NCI-H1930 (cell line): ENCODE measurements at regions not wholly inside any gene's neighbourhood (a gene's known extent, or its start where the extent isn't known, plus 50 kb on each side); places are given as distances from the start of the nearest gene placed in this dataset.

Experiments
- DNase-seq, 2 experiments: peaks; one replicate each; lab custom pipeline; 2025; lab: John Stamatoyannopoulos, UW

- DNase-seq, result no peak
Measured at GRCh38 chr2:479490-480176, 191.7 kb upstream of the ALKAL2 start.

DNA sequence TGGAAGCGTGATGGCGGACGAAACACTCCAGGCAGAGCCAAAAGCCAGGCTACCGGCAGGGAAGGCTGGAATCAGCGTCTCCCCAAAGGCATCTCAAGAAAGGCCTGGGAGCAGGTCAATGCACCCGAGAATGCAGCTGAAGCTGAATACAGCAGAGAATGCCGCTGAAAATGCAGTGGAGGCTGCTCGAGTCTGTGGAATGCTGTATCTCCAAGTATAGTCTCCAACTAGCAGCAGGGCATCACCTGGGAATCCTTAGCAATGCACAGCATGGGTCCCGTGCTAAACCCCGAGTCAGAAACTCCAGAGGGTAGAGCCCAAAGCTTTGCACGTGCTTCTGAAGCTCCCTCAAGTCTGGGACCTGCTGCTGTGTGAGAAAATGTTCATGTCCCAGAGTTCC is 191.1 kb upstream of the ALKAL2 start:
- DNase-seq, result no peak

DNA sequence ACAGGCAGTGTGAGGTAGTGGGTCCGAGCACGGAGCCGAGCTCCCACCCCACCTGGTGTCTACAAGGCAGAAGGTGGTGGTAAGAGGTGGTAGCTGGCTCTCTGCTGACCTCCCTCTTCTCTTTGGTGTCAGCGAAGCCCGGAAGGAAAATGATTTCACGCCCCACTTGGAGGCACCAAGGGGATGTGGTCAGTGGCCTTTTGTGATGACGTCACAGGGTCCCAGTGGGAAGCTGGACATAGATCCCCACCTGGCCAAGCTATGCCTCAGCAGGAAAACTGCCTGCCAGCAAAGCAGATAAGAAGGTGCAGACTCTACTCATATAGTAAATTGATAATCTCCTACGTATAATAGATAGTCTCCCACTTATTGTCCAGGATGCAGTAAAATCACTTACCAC is 183.7 kb upstream of the ALKAL2 start:
- no peak for DNase-seq

GRCh38 chr2:469514-469913 is 181.6 kb upstream of the ALKAL2 start:
- DNase-seq, result no peak

DNA sequence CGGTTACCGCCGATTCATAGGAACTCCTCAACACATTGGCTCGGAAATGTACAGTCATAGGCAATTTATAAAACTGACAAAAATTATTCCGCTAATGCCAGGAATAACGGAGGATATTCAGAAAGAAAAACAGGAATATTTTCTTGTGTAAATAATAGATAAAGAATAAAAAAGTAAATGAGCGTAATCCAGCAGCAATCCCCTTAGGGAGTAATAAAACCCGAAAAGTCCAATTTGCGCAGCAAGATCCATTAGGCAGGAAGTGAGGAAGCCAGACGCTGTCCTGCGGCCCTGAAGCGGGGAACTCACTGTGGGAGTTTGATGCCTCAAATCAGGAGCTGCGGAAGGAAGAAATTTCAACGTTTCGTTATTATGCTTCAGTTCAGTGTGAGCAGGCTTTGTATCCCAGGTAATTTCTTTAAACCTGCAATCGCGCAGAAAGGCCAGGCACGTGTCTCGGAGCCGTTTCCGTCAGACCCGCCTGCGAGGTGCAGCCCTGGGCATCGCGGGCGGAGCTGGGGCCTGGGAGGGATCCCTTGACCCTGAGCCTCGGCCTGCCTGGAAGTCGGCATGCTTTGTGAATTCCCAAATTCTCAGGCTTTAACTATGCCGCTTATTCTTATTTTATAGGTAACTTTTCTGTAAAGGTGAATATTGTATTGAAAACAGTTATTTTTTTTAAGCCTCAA is 180.9 kb upstream of the ALKAL2 start:
- DNase-seq, result no peak

- DNase-seq, result no peak
Measured at GRCh38 chr2:467892-468647, 180.2 kb upstream of the ALKAL2 start.

GRCh38 chr2:467543-467891 is 179.6 kb upstream of the ALKAL2 start:
- no peak for DNase-seq

DNA sequence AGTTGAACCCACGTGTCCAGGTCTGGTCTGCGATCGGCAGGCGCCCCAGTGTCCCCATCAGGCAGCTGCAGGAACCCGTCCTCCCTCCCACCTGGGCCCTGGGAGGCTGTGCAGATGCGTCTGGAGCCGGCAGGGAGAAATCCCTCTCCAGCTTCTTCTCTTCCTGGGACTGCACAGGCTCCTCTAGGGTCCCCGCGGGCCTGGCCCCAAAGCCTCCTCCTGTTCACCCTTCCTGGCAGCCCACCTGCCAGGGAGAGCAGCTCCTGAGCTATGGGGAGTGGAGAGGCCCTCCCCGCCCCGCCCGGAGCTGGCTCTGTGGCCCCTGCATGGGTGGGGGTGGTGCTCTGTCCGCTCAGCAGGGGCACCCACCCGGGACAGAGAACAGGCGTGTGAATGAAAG is 179.2 kb upstream of the ALKAL2 start:
- no peak for DNase-seq

GRCh38 chr2:464562-465309 is 176.8 kb upstream of the ALKAL2 start:
- no peak for DNase-seq

- DNase-seq, result no peak
Measured at GRCh38 chr2:460861-461260, 173.0 kb upstream of the ALKAL2 start.

DNA sequence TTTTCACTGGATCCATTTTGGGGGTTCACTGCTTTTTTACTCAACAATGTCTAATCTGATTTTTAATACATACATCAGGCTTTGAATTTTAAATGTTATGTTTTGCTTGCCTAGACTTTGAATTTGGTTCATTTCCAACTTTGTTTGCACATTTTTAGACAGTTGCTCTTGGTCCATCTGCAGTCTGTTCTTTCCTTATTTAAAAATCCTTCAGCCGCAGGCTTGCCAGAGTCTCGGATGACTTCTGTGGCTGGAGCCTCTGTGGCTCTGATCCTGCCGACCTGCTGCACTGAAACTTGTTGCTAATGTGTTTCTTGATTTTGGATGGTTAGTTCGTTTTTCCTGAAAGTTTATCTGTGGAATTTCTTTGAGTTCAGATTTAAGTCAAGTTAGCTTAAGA is 172.0 kb upstream of the ALKAL2 start:
- DNase-seq, result no peak

DNA sequence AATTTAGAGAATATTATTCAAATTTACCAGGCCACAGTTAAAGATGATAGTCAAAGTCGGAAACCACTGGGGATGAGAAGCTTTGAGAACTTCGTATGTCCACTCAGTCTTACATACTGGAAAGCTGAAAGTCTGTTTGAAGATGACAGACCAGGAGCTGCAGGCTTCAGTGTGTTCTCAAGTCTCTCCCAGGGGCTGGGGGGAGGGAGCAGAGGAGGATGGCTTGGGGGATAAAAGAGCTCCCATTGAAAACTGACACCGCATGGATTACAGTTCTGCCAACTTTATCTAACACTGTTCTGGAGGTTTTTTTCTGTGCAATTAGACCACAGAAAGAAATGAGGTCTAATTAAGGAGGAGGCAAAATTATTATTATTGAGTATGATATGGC is 170.5 kb upstream of the ALKAL2 start:
- no peak for DNase-seq

DNA sequence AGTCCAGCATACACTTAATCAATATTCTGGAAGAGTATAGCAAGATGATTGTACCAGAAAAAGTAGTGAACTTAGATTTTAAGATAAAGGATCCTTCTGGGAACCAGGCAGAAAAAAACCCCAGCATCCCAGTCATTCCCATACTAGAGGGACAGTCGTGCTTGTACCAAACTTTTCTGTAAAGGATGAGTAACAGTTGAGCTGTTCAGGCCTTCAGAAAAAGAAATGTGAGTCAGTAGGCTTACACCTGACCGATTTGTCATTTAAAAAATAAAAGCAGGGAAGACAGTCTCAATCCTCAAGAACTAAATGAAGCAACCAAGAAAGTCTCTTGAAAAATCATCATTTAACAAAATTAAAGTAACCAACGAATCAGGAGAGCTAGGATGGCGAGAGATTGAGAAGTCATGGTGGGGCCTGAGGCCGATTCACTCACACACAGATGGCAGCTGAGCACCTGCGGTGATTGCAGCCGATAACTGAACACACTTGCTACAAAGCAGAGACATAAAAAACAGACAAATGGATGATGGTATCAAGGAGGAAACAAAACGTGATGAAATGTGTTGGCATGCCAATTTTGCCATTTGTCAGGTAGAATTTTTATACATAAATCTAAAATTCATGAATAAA is 170.0 kb upstream of the ALKAL2 start:
- no peak for DNase-seq

DNA sequence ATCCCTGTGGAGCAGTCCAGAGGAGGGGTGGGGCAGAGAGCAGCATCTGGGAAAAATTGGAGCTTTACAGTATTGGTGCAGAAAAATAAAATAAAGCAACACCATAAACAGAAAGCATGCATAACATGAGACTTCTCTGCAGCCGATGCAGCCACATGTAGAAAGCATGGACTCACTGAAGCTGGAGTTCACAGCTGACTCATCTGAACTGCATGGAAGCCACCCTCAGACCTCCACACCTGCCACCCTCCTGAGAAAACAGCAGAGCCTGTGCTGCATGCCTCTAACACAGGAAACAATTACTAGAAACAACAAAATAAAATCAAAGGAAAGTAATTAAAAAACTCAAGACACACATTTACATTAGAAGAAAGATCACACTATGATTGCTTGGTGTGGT is 169.4 kb upstream of the ALKAL2 start:
- no peak for DNase-seq

DNA sequence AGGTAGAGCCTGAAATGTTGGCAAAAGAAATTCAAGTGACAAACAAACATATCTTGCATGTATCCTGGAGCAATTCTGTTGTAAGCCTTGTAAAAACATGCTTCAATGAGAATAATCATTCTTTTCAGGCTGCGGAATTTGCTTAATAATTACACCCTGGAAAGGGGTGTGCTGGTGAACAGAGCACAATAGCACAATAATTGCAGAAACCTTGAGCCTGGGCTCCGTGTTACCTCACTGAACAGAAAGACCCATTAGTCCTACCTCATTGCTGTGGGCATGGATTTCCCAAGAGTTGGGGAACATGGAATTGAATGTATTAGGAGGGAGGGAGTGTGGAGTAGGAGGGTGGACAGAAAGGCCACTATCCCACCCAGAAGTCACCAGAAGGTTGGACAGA is 168.0 kb upstream of the ALKAL2 start:
- no peak for DNase-seq

DNA sequence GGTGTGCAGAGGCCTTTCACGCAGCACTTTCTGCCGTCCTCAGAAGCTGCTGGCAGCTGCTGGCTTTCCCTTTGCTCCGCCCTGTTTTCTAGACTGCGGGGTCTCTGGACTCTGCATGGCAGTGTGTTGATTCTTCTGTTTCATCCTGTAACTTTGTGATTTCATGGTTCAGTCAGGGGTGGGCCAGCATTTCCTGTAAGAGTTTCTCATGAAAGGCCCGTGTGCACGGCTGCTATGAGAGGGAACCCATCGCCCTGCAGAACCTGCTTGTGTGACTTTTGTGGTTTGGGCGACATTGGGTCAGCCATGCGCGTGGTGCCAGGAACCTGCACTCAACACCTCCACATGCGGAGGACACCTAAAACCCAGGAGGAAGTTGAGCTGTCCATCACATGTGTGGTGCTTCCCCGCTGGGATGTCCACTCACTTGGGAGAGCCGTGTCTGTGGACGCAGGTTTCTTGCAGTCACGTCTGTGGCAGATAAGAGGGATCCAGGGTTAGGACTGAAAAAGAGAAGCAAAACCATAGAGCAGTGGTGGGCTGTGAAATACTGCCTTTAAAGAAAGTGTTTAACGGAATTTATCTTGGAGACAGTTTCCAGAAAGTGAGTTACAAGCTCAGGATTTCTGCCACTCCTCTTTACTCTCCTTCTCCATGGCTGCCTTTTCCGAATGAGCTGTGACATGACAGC is 167.3 kb upstream of the ALKAL2 start:
- no peak for DNase-seq

GRCh38 chr2:453132-453531 is 165.2 kb upstream of the ALKAL2 start:
- no peak for DNase-seq

- DNase-seq, result no peak
Measured at GRCh38 chr2:451495-451894, 163.6 kb upstream of the ALKAL2 start.

DNA sequence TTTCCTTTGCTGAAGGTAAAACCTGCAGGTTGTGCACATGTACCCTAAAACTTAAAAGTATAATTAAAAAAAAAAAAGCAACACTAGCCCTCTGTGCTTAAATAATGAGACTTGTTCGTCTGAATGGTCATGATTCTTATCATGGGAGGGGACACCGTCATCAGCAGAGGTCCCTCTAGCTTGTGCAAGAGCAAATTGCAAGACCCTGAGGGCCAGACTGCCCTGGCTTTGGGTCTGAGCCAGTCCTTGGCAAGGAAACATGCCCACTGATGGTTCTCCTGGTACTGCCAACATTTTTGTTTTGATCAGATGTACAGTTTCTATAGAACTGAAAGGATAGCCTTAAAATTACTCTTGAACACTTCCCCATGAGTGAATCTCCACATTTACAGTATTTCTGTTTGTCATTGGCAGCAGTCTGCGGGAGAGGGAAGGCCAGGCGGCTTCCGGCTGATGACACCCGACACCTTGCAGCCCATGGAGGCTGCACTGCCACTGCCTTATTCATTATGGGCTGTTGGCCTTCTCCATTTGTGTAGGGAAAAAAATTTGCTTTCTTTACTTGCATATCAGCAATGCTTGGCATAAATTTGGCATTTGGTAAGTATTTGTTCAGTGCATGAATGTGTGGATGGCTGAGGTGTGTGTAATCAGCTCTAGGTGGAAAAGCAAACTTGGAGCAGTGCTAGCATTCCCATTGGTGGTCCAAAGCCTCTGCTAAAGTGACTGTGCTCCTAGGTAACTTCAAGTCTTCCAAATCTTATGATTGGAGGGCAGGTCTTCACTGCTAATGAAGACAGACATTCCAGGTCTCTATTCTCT is 161.6 kb upstream of the ALKAL2 start:
- DNase-seq, result no peak

DNA sequence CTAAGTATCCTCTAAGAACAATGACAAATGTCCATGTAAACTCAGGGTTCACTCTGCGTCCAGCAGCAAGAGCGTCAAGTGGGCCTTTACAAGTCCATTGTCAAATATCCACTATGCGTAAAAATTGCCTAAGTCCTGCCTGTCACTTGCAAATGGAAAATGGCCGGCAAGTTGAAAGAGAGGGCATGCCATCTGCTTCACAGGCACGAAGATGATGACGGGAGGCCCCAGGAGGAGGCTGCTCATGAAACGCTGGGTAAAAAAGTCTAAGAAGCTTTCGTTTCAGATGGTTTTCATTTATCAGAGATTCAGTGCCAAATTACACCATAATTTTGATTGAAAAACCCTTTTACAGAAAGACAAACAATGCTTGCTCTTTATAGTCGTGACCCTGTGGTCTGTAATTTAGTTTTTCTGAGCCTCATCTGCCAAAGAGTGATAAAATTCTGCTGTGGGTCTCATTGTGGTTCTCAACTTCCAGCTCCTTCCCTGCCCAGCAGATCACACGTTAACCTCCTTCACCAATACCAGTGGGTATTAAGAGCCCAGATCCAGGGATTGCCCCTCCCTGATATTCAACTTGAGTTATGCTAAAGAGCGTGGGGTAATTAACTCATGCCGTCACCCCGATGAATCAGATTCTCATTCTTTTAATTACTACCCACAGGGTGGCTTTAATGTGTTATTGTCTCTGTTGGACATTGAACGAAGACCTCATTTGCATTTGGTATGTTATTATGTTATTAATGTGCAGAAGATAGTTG is 160.2 kb upstream of the ALKAL2 start:
- DNase-seq, result no peak
